SK-N-MC (cell line): ENCODE measurements at regions not wholly inside any gene's neighbourhood (a gene's known extent, or its start where the extent isn't known, plus 50 kb on each side); places are given as distances from the start of the nearest gene placed in this dataset.

Source experiments
- EZH2 ChIP-seq: fragments of 200-600 bp; sonication (generic); IDR thresholded peaks from one replicate; pipeline ENCODE4 v1.6.1; 2017; ENCODE audit warnings: antibody characterized with exemption
- FOXP2 ChIP-seq: optimal IDR thresholded peaks from 2 replicates; pipeline ENCODE3; 2011; ENCODE audit warnings: mild to moderate bottlenecking, moderate library complexity; ENCODE audit not compliant: insufficient read depth; ENCODE audit errors: extremely low read length, control extremely low read depth
- POLR2AphosphoS5 ChIP-seq: IDR thresholded peaks from 2 replicates; pipeline ENCODE4 v1.6.1; 2012; ENCODE audit warnings: mild to moderate bottlenecking, low read depth, low read length, borderline replicate concordance

DNA sequence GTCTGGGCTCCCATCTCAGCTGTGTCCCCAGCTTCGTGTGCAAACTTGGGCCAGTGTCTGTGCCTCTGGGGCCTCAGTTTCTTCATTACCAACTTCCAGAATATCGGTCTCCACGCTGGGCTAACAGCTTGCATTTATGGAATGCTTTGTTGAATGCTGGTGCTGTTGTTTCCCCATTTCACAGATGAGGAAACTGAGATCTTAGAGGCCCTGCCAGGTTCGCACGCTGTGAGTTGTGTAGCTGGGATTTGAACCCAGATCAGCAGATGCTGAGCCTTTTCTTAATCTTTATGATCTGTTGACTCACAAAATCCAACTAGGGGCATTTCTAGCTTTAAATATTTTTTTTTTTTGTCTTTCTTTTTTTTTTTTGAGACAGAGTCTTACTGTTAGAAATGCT lies 101.5 kb upstream of the STX18 start:
- TF ChIP-seq POLR2AphosphoS5 (no peak), EZH2 (no peak), FOXP2 (no peak)
